ENCODE measurements at regions not wholly inside any gene's neighbourhood (a gene's known extent, or its start where the extent isn't known, plus 50 kb on each side); places are given as distances from the start of the nearest gene placed in this dataset.
A peak's percentile ranks its signal among the peaks of the same experiment; 100 is the strongest.

- H4K8ac ChIP-seq (replicated peaks; ENCODE audit: insufficient read length, low read depth, low read length) = no peak overlapping the region
- no peak overlapping the region for H3K9ac ChIP-seq (ENCODE audit: extremely low read depth, insufficient read length, low read length)
- Mint-ChIP-seq H3K36me3 (ENCODE audit: insufficient read depth in 1 of 3, low read depth in 3 of 3) (peaks cover 13 to 25% (median 17%) of the 10 kb centered on the region in 3 experiments), H3K27me3 (ENCODE audit: low read depth) (no peaks in the 10 kb centered on the region), H3K27ac (0 out of 7 replicates have a peak overlapping the region, but pooled peaks of 1 of the 3 experiments have one; percentile 65), H3K9me3 (peaks cover 14 to 19% of the 10 kb centered on the region in 2 experiments), H3K4me1 (peaks cover 42 to 48% of the 10 kb centered on the region in 2 experiments), H3K4me3 (no peak overlapping the region)
- no peak overlapping the region for H3K4ac ChIP-seq (ENCODE audit: low read depth, low read length)
- H3K56ac ChIP-seq (ENCODE audit: insufficient read length, low read depth, low read length) = no peak overlapping the region
- peaks cover 11% of the 10 kb centered on the region; the same call in 1 of the 2 replicates for H3K4me1 ChIP-seq (ENCODE audit: insufficient read depth, low read length)
- H3K14ac ChIP-seq (ENCODE audit: insufficient read depth, low read length) = no peak overlapping the region
- no peak overlapping the region for H3K4me2 ChIP-seq (ENCODE audit: insufficient read depth, insufficient read length, low read length)
- H3K79me2 ChIP-seq (ENCODE audit: insufficient read depth, low read length) = peaks cover 3% of the 10 kb centered on the region; the same call in 1 of the 2 replicates
- H3K27ac ChIP-seq (ENCODE audit: insufficient read length, low read depth, low read length) = no peak overlapping the region
- H2BK12ac ChIP-seq (ENCODE audit: insufficient read length, low read depth, low read length) = no peak overlapping the region
- TF ChIP-seq CTCF (conservative IDR thresholded peaks at IDR 0.05) = no peak
- WGBS (ENCODE audit: extremely low coverage, insufficient read length, low lambda C conversion rate) = no CpG with 5 or more reads among the region's 3 CpGs
- no peak overlapping the region for H2BK15ac ChIP-seq (ENCODE audit: low read depth, low read length)
- no peak overlapping the region for H2BK120ac ChIP-seq (ENCODE audit: low read depth, low read length, poor library complexity, severe bottlenecking)
- no peak overlapping the region for H2AK5ac ChIP-seq (ENCODE audit: insufficient read length, low read length)
- no peak overlapping the region for H4K5ac ChIP-seq (ENCODE audit: insufficient read length, low read depth, low read length)
- no peaks in the 10 kb centered on the region for H3K23me2 ChIP-seq (ENCODE audit: insufficient read length, low read depth, low read length, poor library complexity, severe bottlenecking)
- no peak overlapping the region for H2AFZ ChIP-seq (ENCODE audit: low read length)
- H4K91ac ChIP-seq (ENCODE audit: insufficient read length, low read depth, low read length) = no peak overlapping the region
- DNase-seq = no peak
- H2BK20ac ChIP-seq (ENCODE audit: low read depth, low read length, poor library complexity, severe bottlenecking) = no peak overlapping the region
- no peak overlapping the region for H3T11ph ChIP-seq (ENCODE audit: low read length)
- H3K23ac ChIP-seq (ENCODE audit: insufficient read length, low read depth, low read length) = no peak overlapping the region
- no peaks in the 10 kb centered on the region for H3K79me1 ChIP-seq (ENCODE audit: insufficient read depth, low read depth, low read length, poor library complexity, severe bottlenecking)
- H3K9me3 ChIP-seq (ENCODE audit: control insufficient read depth, low read depth, low read length) = no peaks in the 10 kb centered on the region
- H2BK5ac ChIP-seq (ENCODE audit: insufficient read length, low read length) = no peak overlapping the region
- no peaks in the 10 kb centered on the region for H4K20me1 ChIP-seq (ENCODE audit: control insufficient read depth, insufficient read depth, insufficient read length)
- H3K27me3 ChIP-seq (ENCODE audit: insufficient read depth, low read length) = no peaks in the 10 kb centered on the region
- no peak overlapping the region for H3K18ac ChIP-seq (ENCODE audit: insufficient read length, low read depth, low read length)
These were observed 96.8 kb downstream of the ELAPOR2 start for GRCh38 chr7:86962623-86963022.

Measured in H9 (cell line).